ENCODE measurements at regions not wholly inside any gene's neighbourhood (a gene's known extent, or its start where the extent isn't known, plus 50 kb on each side); places are given as distances from the start of the nearest gene placed in this dataset.
A peak's percentile ranks its signal among the peaks of the same experiment; 100 is the strongest.

DNA sequence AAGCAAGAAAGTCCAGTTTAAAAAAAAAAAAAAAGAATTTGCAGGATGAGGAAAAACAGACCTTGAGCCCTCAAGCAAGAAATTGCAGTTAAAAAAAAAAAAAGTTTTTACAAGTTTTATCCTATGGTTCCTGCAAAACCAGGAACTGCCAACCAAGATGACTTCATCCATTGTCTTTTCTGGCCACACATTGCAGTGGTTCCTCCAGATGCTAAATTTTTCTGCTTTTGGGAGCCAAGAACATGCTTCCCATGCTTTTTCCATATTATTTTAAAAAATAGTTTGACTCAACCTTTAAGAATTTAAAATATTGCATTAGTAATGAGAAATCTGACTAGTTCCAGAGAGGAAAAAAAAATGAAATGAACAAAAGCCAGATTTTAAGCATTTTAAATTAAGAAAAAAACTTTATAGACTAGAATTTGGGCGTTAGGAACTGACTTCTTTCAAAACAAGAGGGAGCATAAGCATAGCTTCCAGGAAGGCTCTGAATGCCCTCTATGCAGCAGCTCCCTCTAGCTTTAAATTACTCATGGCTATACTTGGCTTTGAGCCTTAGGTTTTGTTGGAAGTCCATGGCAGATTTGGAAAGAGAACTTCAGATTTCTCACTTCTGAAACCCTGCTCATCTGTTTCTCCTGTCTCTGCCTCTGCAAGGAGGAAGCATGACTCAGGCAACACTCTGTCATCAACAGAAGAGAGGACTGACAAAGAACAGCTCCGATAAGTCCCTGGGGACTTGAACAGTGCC lies 124.5 kb downstream of the GPR65 start:
- peak; percentile 95 for ATAC-seq (ENCODE audit: low FRiP score)
- TF ChIP-seq, protein P1, sequence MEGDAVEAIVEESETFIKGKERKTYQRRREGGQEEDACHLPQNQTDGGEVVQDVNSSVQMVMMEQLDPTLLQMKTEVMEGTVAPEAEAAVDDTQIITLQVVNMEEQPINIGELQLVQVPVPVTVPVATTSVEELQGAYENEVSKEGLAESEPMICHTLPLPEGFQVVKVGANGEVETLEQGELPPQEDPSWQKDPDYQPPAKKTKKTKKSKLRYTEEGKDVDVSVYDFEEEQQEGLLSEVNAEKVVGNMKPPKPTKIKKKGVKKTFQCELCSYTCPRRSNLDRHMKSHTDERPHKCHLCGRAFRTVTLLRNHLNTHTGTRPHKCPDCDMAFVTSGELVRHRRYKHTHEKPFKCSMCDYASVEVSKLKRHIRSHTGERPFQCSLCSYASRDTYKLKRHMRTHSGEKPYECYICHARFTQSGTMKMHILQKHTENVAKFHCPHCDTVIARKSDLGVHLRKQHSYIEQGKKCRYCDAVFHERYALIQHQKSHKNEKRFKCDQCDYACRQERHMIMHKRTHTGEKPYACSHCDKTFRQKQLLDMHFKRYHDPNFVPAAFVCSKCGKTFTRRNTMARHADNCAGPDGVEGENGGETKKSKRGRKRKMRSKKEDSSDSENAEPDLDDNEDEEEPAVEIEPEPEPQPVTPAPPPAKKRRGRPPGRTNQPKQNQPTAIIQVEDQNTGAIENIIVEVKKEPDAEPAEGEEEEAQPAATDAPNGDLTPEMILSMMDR (IDR thresholded peaks at IDR 0.05), result no peak
- no peak for DNase-seq (ENCODE audit: low spot score)

DNA sequence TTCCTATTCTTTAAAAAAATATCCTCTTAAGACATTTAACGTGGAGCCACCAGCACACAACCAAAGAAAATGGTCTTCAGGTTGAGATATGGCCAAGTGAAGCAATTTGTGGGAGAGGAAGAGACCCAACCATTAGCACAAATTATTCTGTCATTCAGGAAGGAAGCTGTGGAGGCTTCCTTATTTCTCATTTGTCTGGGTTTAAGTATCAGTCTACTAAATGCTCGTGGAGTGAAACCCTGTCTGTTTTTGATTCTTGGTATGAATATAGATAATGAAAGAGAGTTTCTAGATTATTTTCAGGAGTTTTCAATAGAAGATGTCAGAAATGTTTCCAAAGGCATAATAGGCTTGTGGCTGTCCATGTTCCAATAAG lies 125.1 kb downstream of the GPR65 start:
- no peak for DNase-seq (ENCODE audit: low spot score)
- TF ChIP-seq, protein P1 (IDR thresholded peaks at IDR 0.05), result no peak
- ATAC-seq (ENCODE audit: low FRiP score), result peak; percentile 54
